Activated CD8-positive, alpha-beta memory T cell treated with anti-CD3 and anti-CD28 coated beads, Interleukin-2, amount 50 U/mL, for 24 hours (primary cell): ENCODE measurements at regions not wholly inside any gene's neighbourhood (a gene's known extent, or its start where the extent isn't known, plus 50 kb on each side); places are given as distances from the start of the nearest gene placed in this dataset.
"Not testable (repeated sequence)": the region's sequence is repeated elsewhere in the genome, so short reads cannot be mapped to it uniquely, and the experiment has no call there.

Experiments used
- DNase-seq: peaks from one replicate; pipeline ENCODE4 v3.0.0-alpha.2; 2020; ENCODE audit errors: extremely low read depth

DNA sequence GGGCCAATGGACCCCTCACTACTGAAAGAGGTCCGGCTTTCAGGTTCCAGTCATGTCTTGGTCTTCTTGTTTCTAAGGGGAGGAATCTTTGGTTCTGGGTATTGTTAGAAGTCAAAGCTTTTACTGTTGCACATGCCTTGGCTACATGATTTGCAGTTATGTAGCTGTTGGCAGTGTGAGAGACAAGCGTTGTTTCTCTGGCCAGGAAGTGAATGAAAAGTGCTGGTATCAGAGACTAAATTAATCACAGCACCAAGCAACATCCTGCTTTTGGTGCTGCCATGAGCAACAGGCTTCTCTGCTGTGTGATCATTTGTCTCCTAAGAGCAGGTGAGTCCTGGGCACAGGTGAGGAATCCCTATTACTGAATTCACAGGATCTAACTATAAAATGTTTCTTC is 100.1 kb upstream of the PRSS3 start:
- DNase-seq, result no peak

DNA sequence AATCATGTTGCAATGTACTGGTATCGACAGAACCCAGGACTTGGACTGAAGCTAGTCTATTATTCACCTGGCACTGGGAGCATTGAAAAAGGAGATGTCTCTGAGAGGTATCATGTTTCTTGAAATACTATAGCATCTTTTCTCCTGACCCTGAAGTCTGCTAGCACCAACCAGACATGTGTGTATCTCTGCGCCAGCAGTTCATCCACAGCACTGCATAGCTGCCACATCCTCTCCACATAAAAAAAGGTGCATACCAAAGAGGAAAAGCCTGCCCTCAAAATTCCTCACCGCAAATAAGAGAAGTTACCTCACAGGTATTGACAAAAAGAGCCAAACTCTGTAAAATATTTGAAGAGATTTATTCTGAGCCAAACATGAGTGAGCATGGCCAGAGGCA is 99.5 kb upstream of the PRSS3 start:
- no peak for DNase-seq

DNA sequence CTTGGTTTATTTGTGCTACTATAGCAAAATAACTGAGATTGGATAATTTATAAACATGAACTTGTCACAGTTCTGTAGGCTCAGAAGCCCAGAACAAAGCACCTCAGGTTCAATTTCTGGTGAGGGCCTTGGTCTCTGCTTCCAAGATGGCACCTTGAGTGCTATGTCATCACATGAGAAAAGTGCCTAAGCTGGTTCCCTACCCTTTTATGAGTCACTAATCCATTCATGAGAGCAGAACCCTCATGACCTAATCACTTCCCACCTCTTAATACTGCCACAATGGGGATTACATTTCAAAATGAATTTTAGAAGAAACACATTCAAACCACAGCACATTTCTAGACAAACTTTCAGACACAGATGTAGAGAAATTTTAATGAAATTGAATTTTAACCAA is 98.2 kb upstream of the PRSS3 start:
- DNase-seq, result no peak

DNA sequence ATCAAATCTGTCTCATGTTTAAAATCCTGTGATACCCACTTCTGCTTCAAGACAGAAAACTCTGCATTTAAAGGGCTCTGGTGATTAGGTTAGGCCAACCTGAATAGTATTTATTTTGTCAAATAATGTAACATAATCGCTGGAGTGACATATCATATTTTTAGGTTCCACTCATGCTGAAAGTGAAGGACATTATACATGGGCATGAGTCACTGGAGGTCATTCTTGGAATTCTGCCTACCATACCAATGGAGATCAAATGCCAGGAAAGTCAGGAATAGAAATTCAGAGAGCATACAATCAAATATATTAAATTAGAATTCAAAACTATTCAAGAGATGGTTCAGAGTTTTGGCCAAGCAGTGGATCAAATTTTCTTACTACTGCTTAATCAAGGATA is 97.1 kb upstream of the PRSS3 start:
- DNase-seq, result no peak

DNA sequence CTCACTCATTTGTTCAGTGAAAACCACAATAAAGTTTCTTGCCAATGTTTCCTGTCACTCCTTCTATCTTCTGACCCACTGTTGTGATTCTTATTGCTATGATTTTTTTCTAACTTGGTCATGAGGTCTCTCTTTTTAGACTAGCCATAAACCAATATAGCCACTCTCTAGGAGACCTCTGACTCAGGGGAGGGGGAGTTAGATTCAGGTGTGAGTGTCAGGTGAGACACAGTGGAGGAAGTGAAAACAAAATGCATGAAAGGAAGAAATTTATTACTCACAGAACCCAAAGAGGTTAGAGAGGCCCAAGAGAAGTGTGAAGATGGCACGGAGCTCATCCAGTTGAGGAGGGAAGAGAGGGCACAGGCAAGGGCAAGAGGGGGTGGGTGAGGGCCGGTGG is 94.4 kb upstream of the PRSS3 start:
- not testable (repeated sequence) for DNase-seq

DNA sequence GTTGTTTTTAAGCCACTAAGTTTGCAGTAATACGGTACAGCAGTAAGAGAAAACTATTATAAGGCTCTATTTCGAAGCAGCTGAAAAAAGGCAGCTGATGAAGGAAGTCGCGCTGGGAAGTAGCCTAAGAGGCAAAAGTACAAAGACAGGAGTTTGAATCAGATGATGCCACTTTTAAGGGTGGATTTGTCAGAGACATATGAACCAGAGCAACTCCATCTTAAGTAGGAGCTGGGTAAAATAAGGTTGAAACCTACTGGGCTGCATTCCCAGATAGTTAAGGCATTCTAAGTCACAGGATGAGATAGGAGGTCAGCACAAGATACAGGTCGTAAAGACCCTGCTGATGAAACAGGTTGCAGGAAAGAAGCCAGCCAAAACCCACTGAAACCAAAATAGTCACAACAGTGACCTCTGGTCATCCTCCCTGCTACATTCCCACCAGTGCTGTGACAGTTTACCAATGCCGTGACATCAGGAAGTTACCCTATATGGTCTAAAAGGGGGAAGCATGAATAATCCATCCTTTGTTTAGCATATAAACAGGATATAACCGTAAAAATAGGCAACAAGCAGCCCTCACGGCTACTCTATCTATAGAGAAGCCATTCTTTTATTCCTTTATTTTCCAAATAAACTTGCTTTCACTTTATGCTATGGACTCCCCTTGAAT is 91.8 kb upstream of the PRSS3 start:
- DNase-seq, result no peak

DNA sequence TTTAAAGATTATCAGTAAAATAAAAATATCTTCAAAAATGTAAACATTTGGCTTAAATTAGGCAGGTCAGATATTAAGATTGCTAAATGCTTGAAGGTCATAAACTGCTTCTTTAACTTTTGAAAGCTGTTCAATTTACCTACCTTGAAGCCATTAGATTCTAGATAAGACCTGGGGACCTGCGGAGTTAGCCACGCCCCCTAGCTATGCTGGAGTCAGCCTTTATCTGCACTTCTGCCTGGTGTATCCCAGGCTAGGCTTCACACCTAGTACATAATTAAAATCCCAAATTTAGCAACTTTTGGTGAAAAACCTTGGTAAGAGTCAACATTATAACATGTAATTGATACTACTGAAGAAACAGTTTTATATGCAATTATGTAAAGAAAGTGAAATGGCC is 89.9 kb upstream of the PRSS3 start:
- DNase-seq, result not testable (repeated sequence)

DNA sequence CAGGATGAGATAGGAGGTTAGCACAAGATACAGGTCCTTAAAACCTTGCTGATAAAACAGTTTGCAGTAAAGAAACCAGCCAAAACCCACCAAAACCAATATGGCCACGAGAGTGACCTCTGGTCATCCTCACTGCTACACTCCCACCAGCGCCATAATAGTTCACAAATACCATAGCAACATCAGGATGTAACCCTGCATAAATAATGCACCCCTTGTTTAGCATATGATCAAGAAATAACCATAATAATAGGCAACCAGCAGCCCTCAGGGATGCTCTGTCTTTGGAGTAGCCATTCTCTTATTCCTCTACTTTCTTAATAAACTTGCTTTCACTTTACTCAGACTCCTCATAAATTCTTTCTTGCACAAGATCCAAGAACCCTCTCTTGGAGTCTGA is 86.9 kb upstream of the PRSS3 start:
- DNase-seq, result no peak

DNA sequence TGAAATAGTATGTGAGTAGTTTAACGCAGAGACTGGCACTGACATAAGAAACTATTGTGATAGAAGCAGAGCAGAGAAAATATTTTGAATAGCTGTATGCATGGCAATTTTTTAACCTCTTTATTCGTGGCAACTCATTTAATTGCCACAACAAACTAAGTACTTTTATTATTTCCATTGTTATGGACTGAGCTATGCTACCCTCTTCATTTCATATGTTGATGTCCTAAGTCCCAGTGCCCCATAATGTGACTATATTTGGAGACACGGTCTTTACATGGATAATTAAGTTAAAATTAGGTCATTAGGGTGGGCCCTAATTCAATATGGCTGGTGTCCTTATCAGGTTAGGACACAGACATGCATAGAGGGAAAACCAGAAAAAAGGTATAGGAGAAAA is 86.1 kb upstream of the PRSS3 start:
- no peak for DNase-seq

DNA sequence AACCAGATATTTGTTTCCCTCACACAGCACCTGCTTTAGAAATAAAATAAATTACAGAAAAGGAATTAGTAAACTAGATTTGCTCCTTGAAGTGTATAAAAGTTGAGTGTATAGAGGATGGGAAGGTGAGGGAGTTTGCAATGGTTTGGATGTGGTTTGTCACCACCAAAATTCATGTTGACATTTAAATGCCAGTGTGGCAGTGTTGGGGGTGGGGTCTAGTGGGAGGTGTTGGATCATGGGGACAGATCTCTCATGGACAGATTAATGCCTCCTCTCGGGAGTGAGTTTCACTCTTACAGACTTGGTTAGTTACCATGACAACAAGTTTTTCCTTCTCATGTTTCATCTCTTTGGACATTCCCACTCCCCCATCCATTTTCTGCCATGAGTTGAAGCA is 83.9 kb upstream of the PRSS3 start:
- DNase-seq, result not testable (repeated sequence)

DNA sequence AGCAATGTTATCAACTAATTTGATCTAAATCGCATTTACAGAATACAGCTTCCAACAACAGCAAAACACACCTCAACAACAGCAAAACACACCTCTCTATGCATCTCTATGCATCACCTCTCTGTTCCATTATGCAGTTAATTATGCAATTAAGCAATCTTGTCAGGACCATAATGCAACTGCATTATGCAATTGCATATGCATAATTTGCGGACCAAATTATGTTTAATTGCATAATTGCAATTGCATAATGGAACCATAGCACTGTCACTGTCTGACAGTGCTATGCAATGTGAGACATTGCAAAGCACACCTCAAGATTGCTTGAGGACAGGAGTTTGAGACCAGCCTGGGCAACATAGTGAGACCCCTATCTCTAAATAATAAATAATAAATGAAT is 80.4 kb upstream of the PRSS3 start:
- DNase-seq, result no peak

DNA sequence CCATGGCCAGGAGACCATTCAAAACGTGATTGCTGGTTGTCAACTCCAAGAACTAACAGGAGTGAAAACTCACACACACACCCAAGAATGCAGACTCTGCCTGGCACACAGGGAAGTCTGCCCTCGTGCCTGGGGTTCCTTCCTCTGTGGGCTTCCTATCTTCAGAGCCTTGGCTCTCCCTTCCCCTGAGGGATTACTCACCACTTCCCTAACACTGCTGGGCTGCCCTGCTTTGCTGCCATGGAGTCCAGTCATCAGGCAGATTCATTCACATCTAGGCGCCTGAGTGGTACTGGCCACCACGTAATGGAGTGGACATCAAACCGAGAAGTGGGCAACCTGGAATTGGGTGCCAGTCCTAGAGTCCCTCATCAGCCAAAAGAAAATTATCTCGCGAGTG is 76.4 kb upstream of the PRSS3 start:
- DNase-seq, result no peak

DNA sequence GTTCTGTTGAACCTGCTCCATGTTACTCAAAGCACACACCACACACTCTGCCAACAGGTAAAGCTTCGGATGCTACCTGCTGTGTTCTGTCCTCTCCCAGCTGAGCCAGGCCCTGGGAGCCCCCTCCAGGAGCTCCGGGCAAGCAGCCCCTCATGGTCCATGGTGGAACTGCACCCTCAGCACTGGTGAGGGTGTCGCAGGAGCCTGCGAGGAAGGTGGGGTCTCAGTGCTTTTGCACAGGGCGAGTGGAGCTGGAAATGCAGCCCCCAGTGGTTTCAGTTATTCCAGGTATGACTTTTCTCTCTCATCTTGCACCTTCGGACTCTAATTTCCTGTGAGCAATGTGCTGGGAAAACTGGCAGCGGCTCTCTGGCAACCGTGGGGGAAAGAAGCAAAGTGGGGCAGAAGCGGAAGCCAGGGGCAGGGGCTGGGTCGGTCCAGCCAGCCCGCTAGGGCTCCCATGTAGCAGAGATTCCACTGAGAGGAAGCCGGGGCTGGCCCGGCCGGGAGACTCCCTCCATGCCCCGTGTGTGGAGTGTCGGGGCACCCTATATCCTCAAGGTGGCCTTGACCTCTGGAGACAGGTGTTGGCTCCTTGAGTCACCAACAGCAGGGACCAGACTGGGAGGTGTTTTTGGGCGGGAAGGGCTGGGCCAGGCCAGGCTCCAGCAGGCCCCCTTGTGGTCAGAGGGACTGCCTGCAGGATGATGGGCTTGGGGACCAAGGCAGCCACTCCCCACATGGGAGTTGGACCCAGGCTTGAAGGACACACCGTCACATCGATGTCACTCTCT is 75.6 kb upstream of the PRSS3 start:
- no peak for DNase-seq

DNA sequence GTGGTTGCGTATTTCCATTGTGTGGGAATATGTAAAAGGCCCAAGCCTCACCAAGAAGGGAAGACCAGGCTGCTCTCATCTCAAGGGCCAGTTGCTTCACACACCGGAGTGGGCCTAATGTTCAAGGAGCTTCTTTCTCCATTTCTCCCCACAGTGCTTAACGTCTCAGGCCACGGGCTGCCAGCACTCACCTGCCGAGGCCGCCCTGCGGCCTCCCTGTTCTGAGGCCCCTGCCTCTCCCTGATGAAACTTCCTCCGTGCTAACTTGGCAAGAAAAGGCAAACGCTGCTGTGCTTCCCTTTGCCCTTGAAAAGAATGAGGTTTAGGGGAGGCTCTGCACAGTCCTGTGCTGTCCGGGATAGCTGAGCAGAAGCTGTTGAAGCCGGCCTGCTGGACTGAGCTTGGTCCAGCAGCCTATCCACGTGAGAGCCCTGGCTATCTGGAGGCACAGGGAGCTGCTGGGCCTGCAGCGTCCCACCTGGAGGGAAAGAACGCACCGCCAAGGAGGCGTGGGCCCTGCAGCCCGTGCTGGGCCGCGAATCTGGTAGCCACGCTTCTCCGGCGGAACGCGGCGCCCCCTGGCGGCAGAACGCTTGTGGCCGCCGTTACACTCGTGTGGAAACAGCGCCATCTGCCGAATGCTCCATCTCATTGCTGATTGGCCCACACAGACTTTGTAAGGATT is 73.5 kb upstream of the PRSS3 start:
- peak; percentile 57 for DNase-seq

DNA sequence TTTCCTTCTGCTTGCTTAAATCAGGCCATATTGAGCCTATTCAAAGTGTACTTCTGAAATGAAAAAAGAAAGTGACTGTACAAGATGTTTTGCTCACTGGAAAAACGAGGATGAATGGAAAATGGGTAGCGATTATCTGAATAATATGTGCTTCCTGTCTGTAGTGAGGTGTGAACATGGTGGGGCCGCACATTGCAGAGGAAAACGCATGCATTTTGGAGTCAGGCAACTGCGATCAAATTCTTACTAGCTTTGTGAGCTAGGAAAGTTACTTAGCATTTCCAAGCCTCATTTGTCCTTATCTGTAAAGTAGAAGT is 73.0 kb upstream of the PRSS3 start:
- DNase-seq, result no peak

DNA sequence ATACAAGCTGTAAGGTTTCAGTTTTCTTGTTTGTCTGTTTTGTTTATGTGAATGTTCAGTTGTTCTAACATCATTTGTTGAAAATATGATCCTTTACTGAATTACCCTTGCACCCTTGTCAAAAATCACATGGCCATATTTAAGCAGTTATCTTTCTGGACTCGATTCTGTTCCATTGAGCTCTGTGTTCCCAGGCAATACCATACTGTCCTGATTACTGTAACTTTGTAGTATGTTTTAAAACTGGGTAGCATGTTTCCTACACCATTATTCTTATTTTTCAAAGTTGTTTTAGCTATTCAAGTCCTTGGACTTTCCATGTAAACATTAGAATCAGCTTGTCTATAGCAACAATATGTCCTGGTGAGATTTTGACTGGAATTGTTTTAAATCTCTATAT is 66.7 kb upstream of the PRSS3 start:
- no peak for DNase-seq

DNA sequence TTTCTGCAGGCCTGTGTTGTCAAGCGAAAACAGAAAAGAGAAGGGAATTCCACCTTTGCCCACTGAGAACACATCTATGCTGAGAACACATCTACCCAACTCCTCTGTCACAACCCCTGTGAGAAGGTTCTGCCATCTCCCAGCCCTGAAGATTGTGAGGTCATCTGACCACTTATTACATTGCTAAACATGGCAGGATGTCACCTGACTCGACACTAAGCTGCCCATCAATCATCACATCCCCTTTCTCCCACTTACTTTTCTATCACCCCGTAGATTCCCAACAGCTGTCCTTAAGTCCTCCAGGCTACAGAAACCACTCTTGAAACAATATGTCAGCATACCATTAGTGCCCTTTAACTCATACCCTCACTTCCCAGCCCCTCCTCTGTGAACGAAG is 64.2 kb upstream of the PRSS3 start:
- DNase-seq, result no peak

DNA sequence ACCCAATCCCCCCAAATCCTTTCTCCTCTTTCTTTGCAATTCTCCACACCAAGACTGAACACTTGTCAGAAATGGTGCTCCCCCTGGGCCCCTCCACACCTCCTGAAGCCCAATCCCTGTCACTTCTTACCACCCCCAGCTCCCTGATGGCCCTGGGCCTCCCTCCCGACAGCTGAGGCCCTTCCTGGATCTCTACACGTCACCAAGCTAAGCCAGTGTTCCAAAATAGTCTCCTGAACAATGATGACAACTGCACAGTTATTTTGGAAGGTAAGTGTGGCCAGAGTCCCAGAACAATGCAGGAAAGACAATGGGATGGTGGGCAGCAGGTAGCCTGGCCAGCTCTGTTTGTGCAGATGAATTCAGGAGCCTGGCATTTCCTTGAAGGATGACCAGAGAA is 63.7 kb upstream of the PRSS3 start:
- no peak for DNase-seq

DNA sequence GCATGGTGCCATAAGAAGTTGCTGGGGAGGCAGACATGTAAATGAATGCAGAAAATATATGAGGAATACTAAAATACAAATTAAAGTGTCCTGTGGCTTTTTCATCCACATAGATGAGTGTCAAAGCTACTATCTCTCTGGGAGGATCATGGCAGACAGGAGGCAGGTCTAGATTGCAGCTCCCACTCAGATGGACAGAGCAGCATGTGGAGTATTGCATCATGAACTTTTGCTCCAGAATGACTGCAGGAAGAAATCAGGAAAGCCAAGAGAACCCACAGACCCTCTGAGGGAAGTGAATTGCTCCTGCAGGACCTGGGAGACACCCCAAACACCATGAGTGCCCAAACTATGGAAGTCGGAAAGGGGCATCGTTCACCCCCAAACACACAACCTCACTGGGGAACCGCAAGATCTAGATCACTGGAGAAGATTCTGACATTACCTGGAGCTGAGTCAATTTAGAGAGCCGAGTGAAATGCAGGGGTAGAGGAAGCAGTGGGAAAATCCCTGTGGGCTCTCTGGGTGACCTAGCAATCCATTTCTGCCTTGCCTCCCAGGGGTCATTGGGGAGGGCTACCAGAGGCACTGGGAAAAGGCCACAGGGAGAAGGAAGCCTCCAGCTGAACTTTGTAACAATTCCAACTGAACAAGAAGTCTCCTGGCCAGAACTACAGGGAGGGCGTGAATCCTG is 61.0 kb upstream of the PRSS3 start:
- not testable (repeated sequence) for DNase-seq

DNA sequence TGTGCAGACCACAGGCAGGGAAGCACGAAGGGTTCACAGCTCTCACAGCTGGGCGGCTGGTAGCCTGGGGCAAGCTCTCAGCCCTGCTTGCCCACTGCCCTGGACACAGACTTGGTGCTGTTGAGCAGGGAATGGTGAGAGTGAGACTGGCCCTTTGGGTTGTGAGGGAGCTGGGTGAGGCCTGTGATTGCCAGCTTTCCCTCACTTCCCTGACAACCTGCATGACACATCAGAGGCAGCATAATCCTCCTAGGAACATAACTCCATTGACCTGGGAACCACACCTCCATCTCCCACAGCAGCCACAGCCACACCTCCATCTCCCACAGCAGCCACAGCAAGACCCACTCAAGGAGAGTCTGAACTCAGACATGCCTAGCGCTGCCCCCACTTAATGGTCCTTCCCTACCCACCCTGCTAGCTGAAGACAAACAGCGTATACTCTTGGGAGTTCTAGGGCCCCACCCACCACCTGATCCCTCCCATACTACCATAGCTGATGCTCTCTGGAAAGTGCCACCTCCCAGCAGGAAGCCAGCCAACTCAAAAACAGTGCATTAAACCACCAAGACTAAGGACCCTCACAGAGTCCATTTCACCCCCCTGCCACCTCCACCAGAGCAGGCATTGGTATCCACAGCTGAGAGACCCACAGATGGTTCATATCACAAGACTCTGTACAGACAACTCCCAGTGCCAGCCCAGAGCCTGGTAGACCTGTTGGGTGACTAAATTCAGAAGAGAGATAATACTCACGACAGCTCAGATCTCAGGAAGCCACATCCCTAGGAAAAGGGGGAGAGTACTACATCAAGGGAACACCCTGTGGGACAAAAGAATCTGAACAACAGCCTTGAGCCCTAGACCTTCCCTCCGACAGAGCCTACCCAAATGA is 60.2 kb upstream of the PRSS3 start:
- not testable (repeated sequence) for DNase-seq

DNA sequence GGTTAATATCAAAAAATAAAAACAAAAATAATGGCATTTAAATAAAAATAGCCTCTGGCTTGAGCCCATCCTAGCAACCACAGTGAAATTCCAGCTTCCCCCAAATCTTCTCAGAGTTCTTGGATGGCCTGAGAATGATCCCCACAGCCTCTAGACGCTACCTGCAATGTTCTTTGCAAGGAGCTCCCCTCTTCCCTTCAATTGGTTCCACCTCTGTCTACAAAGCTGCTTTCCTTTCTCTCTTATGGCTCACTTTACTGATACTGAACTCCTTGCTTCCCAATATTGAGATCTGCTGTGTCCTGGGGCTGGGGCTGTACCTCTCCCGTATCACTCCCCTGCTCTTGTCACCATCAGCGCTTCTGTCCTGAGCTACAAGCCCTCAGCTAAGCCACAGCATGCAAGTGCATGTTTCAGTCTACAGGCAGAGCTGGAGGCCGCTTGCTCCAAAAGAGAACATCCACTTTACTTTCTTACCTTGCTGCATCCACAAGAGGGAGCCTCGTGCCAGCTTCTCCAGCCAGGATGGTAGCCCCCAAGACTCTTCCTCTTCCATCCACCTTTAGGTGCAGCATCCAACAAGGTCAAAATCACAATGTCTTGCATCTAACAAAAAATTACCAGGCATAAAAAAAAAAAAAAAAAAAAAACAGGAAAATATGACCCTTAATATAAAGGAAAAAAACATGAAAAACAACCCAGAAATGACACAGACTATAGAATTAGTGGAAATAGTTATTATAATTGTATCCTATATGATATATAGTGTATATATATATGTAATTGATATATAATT is 57.4 kb upstream of the PRSS3 start:
- no peak for DNase-seq
